Activated CD8-positive, alpha-beta T cell treated with anti-CD3 and anti-CD28 coated beads for 36 hours (primary cell): ENCODE measurements at regions not wholly inside any gene's neighbourhood (a gene's known extent, or its start where the extent isn't known, plus 50 kb on each side); places are given as distances from the start of the nearest gene placed in this dataset.

Source experiments
- ATAC-seq: fragments of 200-7000 bp; cut with Tn5 transposase; one replicate; pipeline ENCODE4 v1.10.0; 2021; ENCODE audit warnings: mild to moderate bottlenecking, moderate library complexity
- CTCF ChIA-PET: fragments of 350-600 bp; sonication (Branson Sonifier 250); formaldehyde crosslinking; loops from one replicate; lab custom pipeline; 2021; ENCODE audit warnings: antibody characterized with exemption; lab: Charles Lee
- POLR2A ChIA-PET: fragments of 350-600 bp; sonication (Branson Sonifier 250); formaldehyde crosslinking; loops from one replicate; lab custom pipeline; 2021; ENCODE audit warnings: antibody characterized with exemption; lab: Charles Lee
- DNase-seq: peaks from one replicate; pipeline ENCODE4 v3.0.0-alpha.2; 2020
- H3K27ac Mint-ChIP-seq: one replicate; pipeline ENCODE4 v1.8.0; 2021; ENCODE audit warnings: mild to moderate bottlenecking, mixed read lengths
- H3K27me3 Mint-ChIP-seq: one replicate; pipeline ENCODE4 v1.8.0; 2021; ENCODE audit warnings: mixed read lengths
- H3K36me3 Mint-ChIP-seq: one replicate; pipeline ENCODE4 v1.8.0; 2021; ENCODE audit warnings: low read depth, mixed read lengths
- H3K4me1 Mint-ChIP-seq: one replicate; pipeline ENCODE4 v1.8.0; 2021; ENCODE audit warnings: low read depth, mixed read lengths
- H3K4me3 Mint-ChIP-seq: one replicate; pipeline ENCODE4 v1.8.0; 2021; ENCODE audit warnings: mild to moderate bottlenecking, moderate library complexity, mixed read lengths
- H3K9me3 Mint-ChIP-seq: one replicate; pipeline ENCODE4 v1.8.0; 2021; ENCODE audit warnings: mixed read lengths
- CTCF ChIP-seq: fragments of 200-600 bp; IDR thresholded peaks from one replicate; pipeline ENCODE4 v1.8.0; 2022; ENCODE audit warnings: antibody characterized with exemption, mild to moderate bottlenecking
- intact Hi-C: fragments of 100-400 bp; cut with micrococcal nuclease; formaldehyde crosslinking; loops from one replicate; pipeline ENCODE4 v1.10.0; 2022

DNA sequence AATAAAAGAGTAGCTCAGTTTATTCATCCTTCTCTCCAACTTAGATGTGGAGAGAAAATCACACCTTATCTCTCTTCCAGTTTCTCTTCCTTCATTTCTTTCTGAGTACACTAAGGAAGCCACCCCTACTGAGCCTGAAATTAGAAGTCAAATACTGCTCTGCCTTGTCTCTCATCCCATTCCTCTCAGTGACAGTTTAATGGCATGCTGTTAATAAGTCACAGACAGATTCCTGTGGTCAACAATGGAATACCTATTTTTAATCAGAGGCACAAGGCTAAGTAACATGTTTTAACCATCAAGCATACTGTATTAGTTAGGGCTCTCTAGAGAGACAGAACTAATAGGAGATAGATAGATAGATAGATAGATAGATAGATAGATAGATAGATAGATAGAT is 253.2 kb downstream of the HTR7 start:
- Mint-ChIP-seq H3K4me1 (no peaks in the 10 kb centered on the region), H3K9me3 (no peaks in the 10 kb centered on the region), H3K36me3 (no peaks in the 10 kb centered on the region), H3K4me3 (no peak overlapping the region), H3K27me3 (no peaks in the 10 kb centered on the region), H3K27ac (no peak overlapping the region)
- ATAC-seq: no peak
- DNase-seq: no peak
- ChIA-PET CTCF (no interaction called here), POLR2A (no interaction called here)
- no peak for TF ChIP-seq CTCF
- intact Hi-C loops: no loop called here

- DNase-seq (no peak), ATAC-seq (no peak)
- intact Hi-C loops: no loop called here
- H3K27me3 Mint-ChIP-seq: no peaks in the 10 kb centered on the region
- TF ChIP-seq CTCF: no peak
- no peaks in the 10 kb centered on the region for H3K4me1 Mint-ChIP-seq
- no peak overlapping the region for H3K4me3 Mint-ChIP-seq
- POLR2A ChIA-PET: no interaction called here
- no peak overlapping the region for H3K27ac Mint-ChIP-seq
- CTCF ChIA-PET: no interaction called here
- no peaks in the 10 kb centered on the region for H3K36me3 Mint-ChIP-seq
- no peaks in the 10 kb centered on the region for H3K9me3 Mint-ChIP-seq
Observed at GRCh38 chr10:90605506-90605905, 252.3 kb downstream of the HTR7 start.

GRCh38 chr10:90612276-90612675 is 245.6 kb downstream of the HTR7 start:
- ChIA-PET POLR2A (no interaction called here), CTCF (no interaction called here)
- no peak for DNase-seq
- no peak for TF ChIP-seq CTCF
- Mint-ChIP-seq H3K27ac (no peak overlapping the region), H3K4me3 (no peak overlapping the region), H3K4me1 (no peaks in the 10 kb centered on the region), H3K36me3 (no peaks in the 10 kb centered on the region), H3K27me3 (no peaks in the 10 kb centered on the region), H3K9me3 (no peaks in the 10 kb centered on the region)
- intact Hi-C loops: no loop called here
- ATAC-seq: no peak

- CTCF ChIA-PET: no interaction called here
- no peak overlapping the region for H3K27ac Mint-ChIP-seq
- ATAC-seq (no peak), DNase-seq (no peak)
- TF ChIP-seq CTCF: no peak
- POLR2A ChIA-PET: interaction anchor here (0.7 kb wide), 1 partner anchor 87 kb away, joined by 3 read pairs; no protein-coding TSS in a partner anchor
- H3K27me3 Mint-ChIP-seq: no peaks in the 10 kb centered on the region
- H3K4me3 Mint-ChIP-seq: no peak overlapping the region
- no peaks in the 10 kb centered on the region for H3K36me3 Mint-ChIP-seq
- no peaks in the 10 kb centered on the region for H3K4me1 Mint-ChIP-seq
- no peaks in the 10 kb centered on the region for H3K9me3 Mint-ChIP-seq
- intact Hi-C loops: no loop called here
Observed at GRCh38 chr10:90614631-90615030, 243.2 kb downstream of the HTR7 start.

GRCh38 chr10:90621577-90621976 is 236.3 kb downstream of the HTR7 start:
- POLR2A ChIA-PET: no interaction called here
- intact Hi-C loops: no loop called here
- no peak for ATAC-seq

More at GRCh38 chr10:90621577-90621976, 236.3 kb downstream of the HTR7 start:
- CTCF ChIA-PET: no interaction called here
- Mint-ChIP-seq H3K4me1 (no peaks in the 10 kb centered on the region), H3K9me3 (no peaks in the 10 kb centered on the region), H3K36me3 (no peaks in the 10 kb centered on the region), H3K27ac (no peak overlapping the region), H3K4me3 (no peak overlapping the region), H3K27me3 (peaks cover 1% of the 10 kb centered on the region)
- TF ChIP-seq CTCF: no peak
- DNase-seq: no peak
